ENCODE measurements at regions not wholly inside any gene's neighbourhood (a gene's known extent, or its start where the extent isn't known, plus 50 kb on each side); places are given as distances from the start of the nearest gene placed in this dataset.

DNA sequence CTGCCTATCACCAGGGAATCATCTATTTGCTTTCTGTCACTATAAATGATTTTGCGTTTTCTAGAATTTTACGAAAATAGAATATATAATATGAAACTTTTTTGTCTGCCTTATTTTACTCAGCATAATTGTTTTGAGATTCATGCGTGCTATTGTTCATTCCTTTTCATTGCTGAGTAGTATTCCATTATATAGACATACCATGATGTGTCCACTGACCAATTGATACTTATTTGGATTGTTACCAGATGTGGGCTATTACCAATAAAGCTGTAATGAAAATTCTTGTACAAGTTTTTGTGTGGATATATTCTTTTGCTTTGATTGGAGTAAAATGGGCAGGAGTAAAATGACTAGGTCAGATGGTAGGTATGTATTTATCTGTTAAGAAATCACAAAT lies 390.7 kb upstream of the EMCN start:
- TF ChIP-seq, protein P1, sequence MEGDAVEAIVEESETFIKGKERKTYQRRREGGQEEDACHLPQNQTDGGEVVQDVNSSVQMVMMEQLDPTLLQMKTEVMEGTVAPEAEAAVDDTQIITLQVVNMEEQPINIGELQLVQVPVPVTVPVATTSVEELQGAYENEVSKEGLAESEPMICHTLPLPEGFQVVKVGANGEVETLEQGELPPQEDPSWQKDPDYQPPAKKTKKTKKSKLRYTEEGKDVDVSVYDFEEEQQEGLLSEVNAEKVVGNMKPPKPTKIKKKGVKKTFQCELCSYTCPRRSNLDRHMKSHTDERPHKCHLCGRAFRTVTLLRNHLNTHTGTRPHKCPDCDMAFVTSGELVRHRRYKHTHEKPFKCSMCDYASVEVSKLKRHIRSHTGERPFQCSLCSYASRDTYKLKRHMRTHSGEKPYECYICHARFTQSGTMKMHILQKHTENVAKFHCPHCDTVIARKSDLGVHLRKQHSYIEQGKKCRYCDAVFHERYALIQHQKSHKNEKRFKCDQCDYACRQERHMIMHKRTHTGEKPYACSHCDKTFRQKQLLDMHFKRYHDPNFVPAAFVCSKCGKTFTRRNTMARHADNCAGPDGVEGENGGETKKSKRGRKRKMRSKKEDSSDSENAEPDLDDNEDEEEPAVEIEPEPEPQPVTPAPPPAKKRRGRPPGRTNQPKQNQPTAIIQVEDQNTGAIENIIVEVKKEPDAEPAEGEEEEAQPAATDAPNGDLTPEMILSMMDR (IDR thresholded peaks at IDR 0.05; ENCODE audit: insufficient read depth, low read length, poor library complexity, severe bottlenecking) = no peak
- TF ChIP-seq EZH2phosphoT487 (conservative IDR thresholded peaks at IDR 0.05; ENCODE audit: low read length) = no peak

All from SU-DHL-6 (cell line).